Osteocyte (in vitro differentiated cells): ENCODE measurements at regions not wholly inside any gene's neighbourhood (a gene's known extent, or its start where the extent isn't known, plus 50 kb on each side); places are given as distances from the start of the nearest gene placed in this dataset.

ENCODE experiments used
- DNase-seq: peaks from one replicate; pipeline ENCODE4 v3.0.0; 2021; ENCODE audit warnings: mixed read lengths; ENCODE audit not compliant: unreplicated experiment; ENCODE audit errors: extremely low spot score
- H3K27ac Mint-ChIP-seq: one replicate; pipeline ENCODE4 v1.8.0; 2021; ENCODE audit warnings: mild to moderate bottlenecking, mixed read lengths; ENCODE audit not compliant: unreplicated experiment
- H3K27me3 Mint-ChIP-seq: one replicate; pipeline ENCODE4 v1.8.0; 2021; ENCODE audit warnings: mixed read lengths; ENCODE audit not compliant: unreplicated experiment
- H3K36me3 Mint-ChIP-seq: one replicate; pipeline ENCODE4 v1.8.0; 2021; ENCODE audit warnings: mixed read lengths; ENCODE audit not compliant: unreplicated experiment
- H3K4me1 Mint-ChIP-seq: one replicate; pipeline ENCODE4 v1.8.0; 2021; ENCODE audit warnings: mixed read lengths; ENCODE audit not compliant: unreplicated experiment
- H3K4me3 Mint-ChIP-seq: one replicate; pipeline ENCODE4 v1.8.0; 2021; ENCODE audit warnings: mild to moderate bottlenecking, moderate library complexity, mixed read lengths; ENCODE audit not compliant: unreplicated experiment
- H3K9me3 Mint-ChIP-seq: one replicate; pipeline ENCODE4 v1.8.0; 2021; ENCODE audit warnings: mixed read lengths; ENCODE audit not compliant: unreplicated experiment
- CTCF ChIP-seq: fragments of 200-600 bp; sonication (generic); IDR thresholded peaks from 2 replicates; pipeline ENCODE4 v1.5.0; 2021; ENCODE audit warnings: antibody characterized with exemption, mild to moderate bottlenecking, moderate library complexity

- no peak overlapping the region for H3K4me3 Mint-ChIP-seq
- DNase-seq = no peak
- no peaks in the 10 kb centered on the region for H3K36me3 Mint-ChIP-seq
- no peak for TF ChIP-seq CTCF
- no peaks in the 10 kb centered on the region for H3K27me3 Mint-ChIP-seq
- peaks cover 28% of the 10 kb centered on the region for H3K4me1 Mint-ChIP-seq
- H3K27ac Mint-ChIP-seq = no peak overlapping the region
- no peaks in the 10 kb centered on the region for H3K9me3 Mint-ChIP-seq
These were observed 94.4 kb upstream of the SERTAD2 start for GRCh38 chr2:64748147-64748546.

- Mint-ChIP-seq H3K9me3 (no peaks in the 10 kb centered on the region), H3K36me3 (no peaks in the 10 kb centered on the region), H3K4me1 (peaks cover 27% of the 10 kb centered on the region), H3K4me3 (no peak overlapping the region), H3K27ac (peak overlapping the region; percentile 99), H3K27me3 (no peaks in the 10 kb centered on the region)
- no peak for TF ChIP-seq CTCF
- DNase-seq = no peak
These were observed 94.8 kb upstream of the SERTAD2 start for GRCh38 chr2:64748561-64748960.

- DNase-seq = no peak
- Mint-ChIP-seq H3K9me3 (no peaks in the 10 kb centered on the region), H3K27me3 (no peaks in the 10 kb centered on the region), H3K4me1 (peaks cover 25% of the 10 kb centered on the region), H3K4me3 (peak overlapping the region; percentile 98), H3K27ac (peak overlapping the region; percentile 99), H3K36me3 (no peaks in the 10 kb centered on the region)
- no peak for TF ChIP-seq CTCF
These were observed 95.7 kb upstream of the SERTAD2 start for GRCh38 chr2:64749446-64749845.

- Mint-ChIP-seq H3K27me3 (no peaks in the 10 kb centered on the region), H3K27ac (peak overlapping the region; percentile 99), H3K4me3 (peak overlapping the region; percentile 98), H3K4me1 (peaks cover 25% of the 10 kb centered on the region), H3K9me3 (no peaks in the 10 kb centered on the region), H3K36me3 (no peaks in the 10 kb centered on the region)
- no peak for TF ChIP-seq CTCF
- no peak for DNase-seq
These were observed 96.5 kb upstream of the SERTAD2 start for GRCh38 chr2:64750001-64750816.

- H3K27me3 Mint-ChIP-seq = no peaks in the 10 kb centered on the region
- peak overlapping the region; percentile 98 for H3K4me3 Mint-ChIP-seq
- peaks cover 25% of the 10 kb centered on the region for H3K4me1 Mint-ChIP-seq
- peaks cover 3% of the 10 kb centered on the region for H3K9me3 Mint-ChIP-seq
- peak overlapping the region; percentile 99 for H3K27ac Mint-ChIP-seq
- no peak for TF ChIP-seq CTCF
- H3K36me3 Mint-ChIP-seq = peaks cover under 1% of the 10 kb centered on the region
- peak; percentile 100 for DNase-seq
These were observed 97.1 kb upstream of the SERTAD2 start for GRCh38 chr2:64750817-64751285.
